ENCODE measurements at regions not wholly inside any gene's neighbourhood (a gene's known extent, or its start where the extent isn't known, plus 50 kb on each side); places are given as distances from the start of the nearest gene placed in this dataset.
"Not testable (repeated sequence)": the region's sequence is repeated elsewhere in the genome, so short reads cannot be mapped to it uniquely, and the experiment has no call there.

GRCh38 chr16:6725634-6726331 lies 606.9 kb upstream of the RBFOX1 start:
- no peak for DNase-seq (ENCODE audit: low spot score)

GRCh38 chr16:6725206-6725605 lies 607.4 kb upstream of the RBFOX1 start:
- not testable (repeated sequence) for DNase-seq (ENCODE audit: low spot score)

DNA sequence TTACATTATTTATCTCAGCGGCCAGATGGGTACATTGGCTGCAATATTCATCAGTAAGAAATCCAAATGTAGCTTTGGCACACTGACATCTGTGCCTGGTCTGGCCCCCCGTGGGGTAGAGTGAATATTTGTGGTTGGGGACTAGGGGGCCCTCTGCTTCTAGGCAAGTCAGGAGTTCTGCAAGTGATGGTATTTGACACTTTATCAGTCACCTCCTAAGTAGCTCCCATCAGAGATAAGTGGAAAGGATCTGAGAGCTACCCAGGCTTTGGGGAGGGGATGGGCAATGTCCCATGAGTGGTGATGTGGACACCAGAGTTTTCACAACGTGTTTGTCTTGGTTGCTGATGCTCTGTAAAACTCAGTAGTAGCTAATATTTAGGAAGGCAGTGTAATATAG lies 609.9 kb upstream of the RBFOX1 start:
- DNase-seq (ENCODE audit: low spot score), result no peak

DNA sequence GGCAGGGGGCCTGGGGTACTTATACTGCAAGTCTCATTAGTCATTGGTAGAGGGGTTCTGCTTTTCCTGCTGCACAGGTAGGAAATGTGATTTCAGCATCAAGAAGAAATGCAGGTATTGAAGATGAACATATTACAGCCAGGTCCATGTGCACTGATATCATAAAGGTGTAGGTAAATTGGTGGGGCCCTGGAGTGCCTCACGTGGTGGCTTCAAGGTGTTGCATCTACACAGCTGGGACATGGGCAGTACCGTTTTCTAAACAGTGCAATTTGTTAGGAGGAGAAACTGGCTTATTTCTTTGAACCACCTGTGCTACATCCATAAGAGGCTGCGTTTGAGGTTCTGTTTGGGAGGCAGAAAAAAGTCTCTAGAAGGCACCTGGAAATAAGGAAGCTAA lies 618.1 kb upstream of the RBFOX1 start:
- no peak for DNase-seq (ENCODE audit: low spot score)

DNA sequence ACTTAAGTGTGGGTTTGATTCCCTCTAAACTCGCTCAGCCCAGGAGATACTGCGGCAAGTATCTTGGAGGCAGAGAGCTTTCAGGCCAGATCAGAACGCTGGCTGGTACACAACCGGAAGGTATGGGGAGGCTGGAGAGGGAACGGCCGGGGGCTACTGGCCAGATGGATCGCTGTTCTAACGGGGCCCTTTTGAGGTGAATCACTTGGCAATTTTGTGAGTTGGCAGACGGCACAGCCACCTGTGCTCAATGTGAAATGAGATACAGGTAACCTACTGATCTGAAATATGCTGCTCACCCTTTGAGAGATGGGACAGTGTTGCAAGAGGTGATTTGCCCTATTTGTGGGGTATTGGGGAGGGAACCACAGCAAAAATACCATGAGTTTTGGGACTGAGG lies 622.9 kb upstream of the RBFOX1 start:
- DNase-seq (ENCODE audit: low spot score), result no peak

DNA sequence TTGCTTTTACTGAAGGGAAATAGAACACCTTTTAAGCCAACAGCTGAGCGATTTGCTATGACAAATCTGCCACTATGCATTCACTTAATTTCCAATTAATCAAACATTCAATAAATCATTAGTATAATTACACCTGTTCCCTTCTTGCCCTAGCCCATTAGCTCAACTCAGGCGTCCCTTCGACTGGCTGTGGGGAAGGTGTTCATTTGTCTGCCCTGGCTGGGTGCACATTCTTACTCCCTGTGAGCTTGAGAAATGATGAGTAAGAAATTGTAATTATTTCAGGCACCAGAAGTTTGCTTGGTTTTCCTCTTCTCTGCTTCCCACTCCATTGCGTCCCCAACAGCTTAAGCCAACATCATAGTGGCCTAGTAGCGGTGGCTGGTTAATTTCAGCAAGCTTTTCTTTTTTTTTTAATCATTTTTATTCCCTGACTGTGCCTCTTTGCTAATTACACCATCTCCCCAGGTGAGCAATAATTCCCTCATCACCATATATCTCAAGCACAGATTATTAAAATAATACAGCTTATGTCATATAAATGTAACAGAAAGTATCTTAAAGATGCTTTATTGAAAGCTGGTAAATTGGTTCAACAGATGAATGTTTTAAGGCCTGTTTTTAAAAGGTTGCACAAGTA lies 623.9 kb upstream of the RBFOX1 start:
- no peak for DNase-seq (ENCODE audit: low spot score)

- no peak for DNase-seq (ENCODE audit: low spot score)
Observed at GRCh38 chr16:6704306-6704930, 628.2 kb upstream of the RBFOX1 start.

DNA sequence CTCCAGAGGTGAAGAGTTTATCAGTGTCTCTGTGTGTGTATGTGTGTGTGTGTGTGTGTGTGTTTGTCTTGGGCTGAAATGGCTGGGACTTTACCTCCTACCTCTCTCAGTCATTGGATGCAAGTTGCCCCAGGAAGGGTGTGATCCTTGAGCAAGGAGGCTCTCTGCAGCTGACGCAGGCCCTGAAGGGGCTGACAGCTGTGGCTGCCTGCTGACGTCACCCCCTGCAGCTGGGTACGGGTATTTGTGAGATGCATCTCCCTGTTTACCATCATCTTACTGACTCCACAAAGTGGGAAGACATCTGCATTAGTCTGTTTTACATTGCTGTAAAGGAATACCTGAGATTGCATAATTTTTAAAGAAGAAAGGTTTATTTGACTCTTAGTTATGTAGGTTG lies 631.5 kb upstream of the RBFOX1 start:
- no peak for DNase-seq (ENCODE audit: low spot score)

DNA sequence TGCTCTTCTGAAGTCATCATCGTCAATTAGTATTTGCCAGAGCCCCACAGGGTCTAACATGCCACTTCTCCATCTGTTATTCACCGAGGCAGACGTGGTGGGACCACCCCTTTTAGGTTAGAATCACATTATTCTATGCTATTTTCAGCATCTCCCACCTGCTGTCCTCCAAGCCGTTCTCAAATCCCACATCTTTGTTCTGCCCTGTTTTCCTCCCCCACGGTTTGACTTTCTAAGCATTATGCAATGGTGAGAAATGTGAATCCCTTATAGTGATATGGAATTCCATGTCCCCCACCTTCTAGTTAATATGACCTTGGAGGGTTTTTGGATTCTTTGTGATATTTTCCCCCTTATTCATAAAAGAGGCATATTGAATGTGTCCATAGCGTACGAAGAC lies 634.1 kb upstream of the RBFOX1 start:
- no peak for DNase-seq (ENCODE audit: low spot score)

DNA sequence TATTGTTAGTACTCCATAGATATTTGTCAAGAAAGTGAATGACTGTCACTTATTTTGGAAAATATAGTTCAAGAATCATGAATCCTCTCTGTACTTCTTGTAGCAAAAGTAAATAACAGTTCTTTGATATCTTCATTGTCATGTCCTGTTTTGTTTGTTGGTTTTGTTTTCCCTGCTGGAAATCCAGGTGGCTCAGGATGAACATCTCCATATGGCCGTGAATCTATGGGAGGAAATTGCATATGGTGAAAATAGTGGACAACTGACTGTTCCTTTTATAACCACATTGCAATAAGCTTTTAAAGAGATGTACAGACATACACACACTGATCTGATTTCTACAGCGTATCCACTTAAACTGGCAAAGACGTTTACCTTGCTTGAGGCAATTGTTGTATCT lies 637.0 kb upstream of the RBFOX1 start:
- DNase-seq (ENCODE audit: low spot score), result no peak

GRCh38 chr16:6694636-6695035 lies 638.0 kb upstream of the RBFOX1 start:
- DNase-seq (ENCODE audit: low spot score), result no peak

DNA sequence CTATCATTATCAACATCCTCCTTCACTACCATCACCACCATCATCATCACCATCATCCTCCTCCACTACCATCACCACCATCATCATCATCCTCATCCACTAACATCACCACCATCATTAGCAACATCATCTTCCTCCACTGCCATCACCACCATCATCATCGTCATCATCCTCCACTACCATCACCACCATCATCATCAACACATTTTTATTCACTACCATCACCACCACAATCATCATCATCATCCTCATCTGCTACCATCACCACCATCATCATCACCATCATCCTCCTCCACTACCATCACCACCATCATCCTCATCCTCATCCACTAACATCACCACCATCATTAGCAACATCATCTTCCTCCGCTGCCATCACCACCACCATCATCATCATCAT lies 639.2 kb upstream of the RBFOX1 start:
- not testable (repeated sequence) for DNase-seq (ENCODE audit: low spot score)

- DNase-seq (ENCODE audit: low spot score), result no peak
Observed at GRCh38 chr16:6692874-6693273, 639.8 kb upstream of the RBFOX1 start.

- no peak for DNase-seq (ENCODE audit: low spot score)
Observed at GRCh38 chr16:6690741-6691140, 641.9 kb upstream of the RBFOX1 start.

DNA sequence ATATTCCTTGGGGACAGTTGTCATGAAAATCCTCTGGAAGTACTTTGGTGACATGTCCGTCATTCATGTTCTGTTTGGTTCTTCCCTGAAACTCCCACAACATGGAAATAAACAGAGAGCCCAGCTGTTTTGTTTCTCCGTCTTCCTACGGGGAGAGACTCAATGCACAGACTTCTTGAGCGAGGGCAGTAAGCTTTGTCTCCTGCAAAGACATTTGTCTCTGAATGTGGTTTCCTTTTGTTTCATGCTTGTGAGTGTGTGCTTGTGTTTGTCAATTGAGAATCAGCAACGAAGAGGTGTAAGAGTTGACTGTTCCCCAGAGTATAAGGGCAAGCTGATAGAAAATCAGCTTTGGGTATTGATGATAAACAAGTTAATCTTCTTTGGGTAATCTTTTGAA lies 643.0 kb upstream of the RBFOX1 start:
- no peak for DNase-seq (ENCODE audit: low spot score)

DNA sequence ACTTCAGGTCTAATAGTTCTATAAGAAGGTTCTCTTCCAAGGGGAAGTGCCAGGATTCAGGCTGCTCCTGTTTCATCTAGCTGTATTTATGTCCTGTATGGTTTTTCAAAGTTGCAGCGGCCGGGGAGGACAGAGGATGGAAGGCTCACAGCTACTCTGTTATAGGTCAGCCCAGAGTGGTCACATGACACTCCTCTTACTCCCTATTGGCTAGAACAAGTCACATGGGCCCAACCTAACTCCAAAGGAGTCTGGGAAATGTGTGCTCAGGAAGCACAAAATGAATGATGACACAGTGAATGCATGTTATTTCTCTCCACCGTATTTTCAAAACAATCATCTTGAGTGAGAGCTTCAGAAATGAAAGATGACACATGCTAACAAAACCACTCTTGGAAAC lies 645.1 kb upstream of the RBFOX1 start:
- DNase-seq (ENCODE audit: low spot score), result no peak

- no peak for DNase-seq (ENCODE audit: low spot score)
Observed at GRCh38 chr16:6684076-6684673, 648.5 kb upstream of the RBFOX1 start.

GRCh38 chr16:6682142-6682811 lies 650.4 kb upstream of the RBFOX1 start:
- DNase-seq (ENCODE audit: low spot score), result no peak

- DNase-seq (ENCODE audit: low spot score), result no peak
Observed at GRCh38 chr16:6678586-6678985, 654.1 kb upstream of the RBFOX1 start.

DNA sequence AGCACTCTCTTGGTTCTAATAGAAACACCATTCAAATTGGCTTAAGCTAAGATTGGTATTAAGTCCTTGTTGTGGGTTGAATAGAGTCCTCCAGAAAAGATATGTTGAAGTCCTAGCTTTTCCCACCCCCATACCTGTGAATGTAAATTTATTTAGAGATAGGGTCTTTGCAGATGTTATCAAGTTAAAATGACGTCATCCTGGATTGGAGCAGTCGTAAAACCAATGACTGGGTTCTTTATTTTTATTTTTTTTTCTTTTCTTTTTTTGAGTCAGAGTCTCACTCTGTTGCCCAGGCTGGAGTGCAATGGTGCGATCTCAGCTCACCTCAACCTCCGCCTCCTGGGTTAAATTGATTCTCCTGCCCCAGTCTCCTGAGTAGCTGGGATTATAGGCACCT lies 658.6 kb upstream of the RBFOX1 start:
- no peak for DNase-seq (ENCODE audit: low spot score)

- no peak for DNase-seq (ENCODE audit: low spot score)
Observed at GRCh38 chr16:6672507-6672906, 660.1 kb upstream of the RBFOX1 start.

GRCh38 chr16:6667393-6667792 lies 665.3 kb upstream of the RBFOX1 start:
- DNase-seq (ENCODE audit: low spot score), result no peak

DNA sequence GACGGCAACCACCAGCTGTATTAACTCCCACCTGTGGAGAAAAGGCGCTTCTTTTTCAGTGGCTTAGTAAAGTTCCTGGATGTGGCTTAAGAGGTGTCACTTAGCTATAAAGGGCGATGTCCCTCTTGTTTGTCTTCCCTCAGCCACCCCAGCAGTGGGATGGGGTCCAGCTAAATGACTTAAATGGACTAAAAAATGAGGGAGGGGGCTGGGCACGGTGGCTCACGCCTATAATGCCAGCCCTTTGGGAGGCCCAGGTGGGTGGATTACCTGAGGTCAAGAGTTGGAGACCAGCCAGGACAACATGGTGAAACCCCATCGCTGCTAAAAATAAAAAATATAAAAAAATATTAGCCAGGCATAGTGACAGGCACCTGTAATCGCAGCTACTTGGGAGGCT lies 667.5 kb upstream of the RBFOX1 start:
- DNase-seq (ENCODE audit: low spot score), result no peak

Measured in CD4-positive, alpha-beta T cell treated with Interleukin-15 for 4 hours (primary cell).